Mesendoderm (in vitro differentiated cells): ENCODE measurements at regions not wholly inside any gene's neighbourhood (a gene's known extent, or its start where the extent isn't known, plus 50 kb on each side); places are given as distances from the start of the nearest gene placed in this dataset.
A peak's percentile ranks its signal among the peaks of the same experiment; 100 is the strongest.

Experiments used
- DNase-seq: peaks from one replicate; pipeline ENCODE4 v3.0.0; 2013
- H2AK5ac ChIP-seq: 2 replicates; pipeline ENCODE4 v1.6.1; 2013; ENCODE audit warnings: low read length, inconsistent platforms
- H2BK120ac ChIP-seq: 2 replicates; pipeline ENCODE4 v1.6.1; 2013; ENCODE audit warnings: low read depth, mild to moderate bottlenecking, low read length, moderate library complexity, mixed read lengths
- H2BK15ac ChIP-seq: replicated peaks from 2 replicates; pipeline ENCODE4 v1.6.1; 2013; ENCODE audit warnings: low read depth, mild to moderate bottlenecking, moderate library complexity
- H2BK5ac ChIP-seq: 2 replicates; pipeline ENCODE4 v1.6.1; 2013; ENCODE audit warnings: low read length, inconsistent platforms
- H3K18ac ChIP-seq: 2 replicates; pipeline ENCODE4 v1.6.1; 2013; ENCODE audit warnings: mild to moderate bottlenecking, low read length, mixed read lengths
- H3K23ac ChIP-seq: one replicate; pipeline ENCODE4 v1.6.1; 2013; ENCODE audit warnings: low read length
- H3K27ac ChIP-seq: 2 replicates; pipeline ENCODE4 v1.5.1; 2013; ENCODE audit warnings: low read depth, mild to moderate bottlenecking, inconsistent platforms, low read length, moderate library complexity
- H3K27me3 ChIP-seq: 2 replicates; pipeline ENCODE4 v1.6.1; 2013; ENCODE audit warnings: low read length, control low read depth, mild to moderate bottlenecking, inconsistent platforms; ENCODE audit not compliant: insufficient read depth, poor library complexity
- H3K36me3 ChIP-seq: 2 replicates; pipeline ENCODE4 v1.6.1; 2013; ENCODE audit warnings: low read length, inconsistent platforms; ENCODE audit not compliant: control insufficient read depth, insufficient read depth
- H3K4ac ChIP-seq: one replicate; pipeline ENCODE4 v1.6.1; 2013; ENCODE audit warnings: low read depth, mild to moderate bottlenecking, low read length, moderate library complexity
- H3K4me1 ChIP-seq: 2 replicates; pipeline ENCODE4 v1.6.1; 2013; ENCODE audit warnings: low read depth, low read length, inconsistent platforms; ENCODE audit not compliant: control insufficient read depth
- H3K4me2 ChIP-seq: 2 replicates; pipeline ENCODE4 v1.6.1; 2013; ENCODE audit warnings: low read length
- H3K4me3 ChIP-seq: 2 replicates; pipeline ENCODE4 v1.5.1; 2013; ENCODE audit warnings: mild to moderate bottlenecking, low read length
- H3K56ac ChIP-seq: one replicate; pipeline ENCODE4 v1.6.1; 2013; ENCODE audit warnings: low read length
- H3K79me1 ChIP-seq: 2 replicates; pipeline ENCODE4 v1.6.1; 2013; ENCODE audit warnings: low read length, inconsistent platforms
- H3K79me2 ChIP-seq: 2 replicates; pipeline ENCODE4 v1.6.1; 2013; ENCODE audit warnings: mild to moderate bottlenecking, low read length; ENCODE audit not compliant: control insufficient read depth, insufficient read depth
- H3K9ac ChIP-seq: 2 replicates; pipeline ENCODE4 v1.6.1; 2013; ENCODE audit warnings: low read length, inconsistent platforms
- H4K5ac ChIP-seq: one replicate; pipeline ENCODE4 v1.6.1; 2013; ENCODE audit warnings: low read length
- H4K8ac ChIP-seq: one replicate; pipeline ENCODE4 v1.6.1; 2013; ENCODE audit warnings: low read depth, mild to moderate bottlenecking, control low read depth, low read length, moderate library complexity
- WGBS: extraction: QIAGEN DNeasy Blood & Tissue Kit; methylation state at CpG from one replicate; pipeline ENCODE4 v1.1.7; 2013; ENCODE audit warnings: low lambda C conversion rate, missing lambda C conversion rate; ENCODE audit not compliant: insufficient coverage; ENCODE audit errors: extremely low coverage; 5-methylcytosine and 5-hydroxymethylcytosine counted together

DNA sequence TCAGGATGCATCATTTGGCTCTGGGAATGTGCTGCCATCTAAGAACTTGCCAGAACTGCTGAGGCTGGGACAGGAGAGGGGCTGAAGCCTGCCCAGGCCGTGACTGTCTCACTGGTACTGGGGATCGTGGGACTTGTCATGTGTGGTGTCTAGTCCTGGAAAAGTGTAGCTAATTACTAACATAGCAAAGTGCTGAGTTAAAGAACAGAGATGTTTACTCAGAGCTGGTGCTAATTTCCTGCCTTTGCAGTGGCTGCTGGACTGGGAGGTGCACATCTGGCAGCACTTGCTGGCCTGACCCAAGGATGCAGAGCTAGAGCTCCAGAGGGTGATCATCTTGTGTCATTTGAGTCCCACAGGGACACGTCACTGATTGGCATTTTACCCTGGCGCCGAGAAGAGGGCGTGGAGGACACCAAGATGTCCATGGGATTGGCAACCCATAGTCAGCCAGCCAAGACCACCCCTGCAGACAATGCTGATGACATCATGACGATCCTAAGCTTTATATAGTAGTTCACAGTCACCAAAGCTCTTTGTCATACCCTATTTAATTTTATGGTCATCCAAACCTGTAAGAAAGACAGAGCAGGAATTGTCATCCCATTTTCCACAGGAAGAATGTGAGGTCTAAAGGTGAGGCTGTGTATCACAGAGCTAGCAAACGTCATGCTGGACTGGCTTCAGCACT is 110.1 kb upstream of the SLC44A3 start:
- DNase-seq: no peak

DNA sequence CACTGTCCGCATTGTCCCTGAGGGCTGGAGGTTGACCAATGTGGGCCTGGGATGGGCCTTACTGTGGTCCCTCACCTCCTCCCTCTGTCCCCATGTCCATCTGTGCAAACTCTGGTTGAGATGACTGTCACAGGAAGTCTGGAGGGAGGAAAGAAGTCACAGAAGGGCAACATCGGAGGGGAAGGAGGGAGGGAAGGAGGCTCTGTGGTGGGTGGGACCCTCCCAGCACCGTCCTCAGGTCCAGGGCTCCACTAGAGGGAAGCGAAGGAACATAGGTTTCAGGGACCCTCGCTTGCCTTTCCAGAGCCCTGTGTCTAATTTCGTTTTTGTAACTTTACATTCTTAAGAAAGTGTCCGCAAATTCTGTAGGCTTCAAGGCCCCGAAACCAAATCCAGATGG is 111.3 kb upstream of the SLC44A3 start:
- Histone ChIP-seq H3K79me1 (no peaks in the 10 kb centered on the region), H2AK5ac (no peak overlapping the region), H3K36me3 (no peaks in the 10 kb centered on the region), H3K4ac (peak overlapping the region; percentile 59), H3K4me3 (no peak overlapping the region), H3K9ac (no peak overlapping the region), H3K27me3 (no peaks in the 10 kb centered on the region), H3K18ac (peak overlapping the region; percentile 1), H3K79me2 (no peaks in the 10 kb centered on the region), H3K23ac (no peak overlapping the region), H4K8ac (no peak overlapping the region), H2BK120ac (no peak overlapping the region), H3K56ac (no peak overlapping the region), H2BK15ac (no peak overlapping the region), H3K4me2 (no peak overlapping the region), H4K5ac (no peak overlapping the region), H3K27ac (no peak overlapping the region), H2BK5ac (no peak overlapping the region), H3K4me1 (no peaks in the 10 kb centered on the region)
- DNase-seq: peak; percentile 23
- no CpG with 5 or more reads among the region's 8 CpGs for WGBS

More for the DNA sequence above, 110.1 kb upstream of the SLC44A3 start:
- Histone ChIP-seq H3K79me1 (no peaks in the 10 kb centered on the region), H3K23ac (no peak overlapping the region), H3K4ac (no peak overlapping the region), H2BK5ac (no peak overlapping the region), H4K8ac (no peak overlapping the region), H3K4me2 (no peak overlapping the region), H3K4me1 (no peaks in the 10 kb centered on the region), H3K36me3 (no peaks in the 10 kb centered on the region), H3K27me3 (no peaks in the 10 kb centered on the region), H2AK5ac (no peak overlapping the region), H3K27ac (no peak overlapping the region), H2BK15ac (no peak overlapping the region), H4K5ac (no peak overlapping the region), H3K9ac (no peak overlapping the region), H3K56ac (no peak overlapping the region), H3K79me2 (no peaks in the 10 kb centered on the region), H3K4me3 (no peak overlapping the region), H3K18ac (no peak overlapping the region), H2BK120ac (no peak overlapping the region)
- WGBS: no CpG with 5 or more reads among the region's 8 CpGs

- H3K9ac ChIP-seq: no peak overlapping the region
- no peak overlapping the region for H2BK5ac ChIP-seq
- H3K36me3 ChIP-seq: no peaks in the 10 kb centered on the region
- H3K79me2 ChIP-seq: no peaks in the 10 kb centered on the region
- H2BK15ac ChIP-seq: peak overlapping the region; percentile 4
- H3K56ac ChIP-seq: peak overlapping the region; percentile 35
- H2AK5ac ChIP-seq: no peak overlapping the region
- no peak overlapping the region for H4K8ac ChIP-seq
- no CpG with 5 or more reads among the region's 2 CpGs for WGBS
- no peak overlapping the region for H3K4me3 ChIP-seq
- no peaks in the 10 kb centered on the region for H3K4me1 ChIP-seq
- H3K23ac ChIP-seq: no peak overlapping the region
- H3K4ac ChIP-seq: peak overlapping the region; percentile 59
- DNase-seq: no peak
- H3K79me1 ChIP-seq: no peaks in the 10 kb centered on the region
- no peak overlapping the region for H3K4me2 ChIP-seq
- H3K27me3 ChIP-seq: no peaks in the 10 kb centered on the region
- H3K18ac ChIP-seq: peak overlapping the region; percentile 1
- H4K5ac ChIP-seq: no peak overlapping the region
- H3K27ac ChIP-seq: no peak overlapping the region
- no peak overlapping the region for H2BK120ac ChIP-seq
These were observed 111.9 kb upstream of the SLC44A3 start for GRCh38 chr1:94708299-94708685.

DNA sequence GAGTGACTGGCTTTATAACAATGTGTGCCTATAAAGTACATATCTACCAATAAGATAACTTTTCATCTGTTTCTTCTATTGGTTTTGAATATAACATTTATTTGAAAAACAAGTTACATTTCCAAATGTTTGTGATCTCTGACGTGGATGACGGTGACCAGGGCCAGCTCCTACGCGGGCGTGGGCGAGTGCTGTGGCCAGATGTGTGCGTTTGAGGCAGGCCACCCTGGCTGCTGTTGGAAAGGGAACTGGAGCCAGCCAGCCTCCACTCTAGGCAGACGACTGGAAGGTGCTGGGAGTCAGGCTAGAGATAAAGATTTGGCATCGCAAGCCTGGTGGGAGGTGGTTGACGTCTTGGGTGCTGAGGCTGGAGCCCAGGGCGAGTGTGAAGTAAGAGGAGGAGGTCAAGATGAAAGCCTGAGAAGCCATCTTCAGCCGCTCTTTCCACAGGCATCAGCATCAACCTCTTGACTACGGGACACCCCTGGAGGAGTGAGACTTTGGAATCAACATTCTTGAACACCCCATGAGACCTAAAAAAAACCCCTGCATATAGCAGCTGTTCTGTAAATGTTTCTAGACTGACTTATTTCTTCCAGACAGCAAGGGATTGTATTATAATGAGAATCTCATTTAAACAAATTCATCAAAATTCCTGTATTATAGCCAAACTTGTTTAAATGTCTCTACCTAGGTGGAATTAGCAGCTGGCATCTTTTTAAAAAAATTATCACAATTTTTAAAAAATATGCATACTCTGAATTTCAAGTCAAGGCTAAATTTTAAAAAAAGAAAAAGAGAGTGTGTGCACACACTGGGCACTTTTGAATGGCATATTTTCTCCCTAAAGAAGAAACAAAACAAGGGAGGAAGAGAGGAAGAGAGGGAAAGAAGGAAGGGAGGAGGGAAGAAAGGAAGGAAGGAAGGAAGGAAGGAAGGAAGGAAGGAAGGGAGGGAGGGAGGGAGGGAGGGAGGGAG is 112.5 kb upstream of the SLC44A3 start:
- H2BK120ac ChIP-seq: no peak overlapping the region
- H2BK15ac ChIP-seq: no peak overlapping the region
- no peaks in the 10 kb centered on the region for H3K36me3 ChIP-seq
- H3K18ac ChIP-seq: no peak overlapping the region
- H2BK5ac ChIP-seq: no peak overlapping the region
- H3K9ac ChIP-seq: no peak overlapping the region
- no peak overlapping the region for H3K23ac ChIP-seq
- no peak overlapping the region for H4K5ac ChIP-seq
- H3K27me3 ChIP-seq: no peaks in the 10 kb centered on the region
- no CpG with 5 or more reads among the region's 13 CpGs for WGBS
- H3K56ac ChIP-seq: no peak overlapping the region
- no peak overlapping the region for H3K27ac ChIP-seq
- no peak overlapping the region for H3K4ac ChIP-seq
- no peak overlapping the region for H3K4me2 ChIP-seq
- no peaks in the 10 kb centered on the region for H3K4me1 ChIP-seq
- no peak overlapping the region for H4K8ac ChIP-seq
- no peaks in the 10 kb centered on the region for H3K79me1 ChIP-seq
- H3K79me2 ChIP-seq: no peaks in the 10 kb centered on the region
- no peak overlapping the region for H3K4me3 ChIP-seq
- H2AK5ac ChIP-seq: no peak overlapping the region
- peak; percentile 47 for DNase-seq

DNA sequence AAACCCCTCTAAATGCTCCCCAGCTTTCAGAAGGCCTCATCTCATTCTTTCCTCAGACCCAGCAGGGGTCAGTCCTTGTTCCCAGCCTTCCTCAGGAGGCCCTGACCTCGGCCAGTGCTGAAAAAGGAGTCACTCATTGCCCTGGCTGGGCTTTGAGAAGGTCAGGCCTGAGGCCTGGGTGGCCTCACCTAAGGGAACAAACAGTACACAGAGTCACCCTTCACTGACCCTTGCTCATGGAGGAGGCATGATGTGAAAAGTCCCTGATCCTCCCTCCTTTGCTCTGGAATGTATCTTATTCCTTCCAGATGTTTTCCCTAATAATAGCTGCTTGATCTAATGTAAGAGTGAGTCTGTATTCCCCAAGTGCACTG is 117.7 kb upstream of the SLC44A3 start:
- Histone ChIP-seq H3K23ac (no peak overlapping the region), H4K8ac (no peak overlapping the region), H3K27ac (peak overlapping the region; percentile 16), H2AK5ac (peak overlapping the region; percentile 41), H3K4ac (no peak overlapping the region), H3K4me1 (peaks cover 6% of the 10 kb centered on the region), H3K56ac (peak overlapping the region; percentile 49), H3K36me3 (no peaks in the 10 kb centered on the region), H2BK5ac (no peak overlapping the region), H2BK15ac (no peak overlapping the region), H3K79me1 (no peaks in the 10 kb centered on the region), H4K5ac (peak overlapping the region; percentile 25), H3K4me2 (no peak overlapping the region), H3K27me3 (no peaks in the 10 kb centered on the region), H3K18ac (no peak overlapping the region), H2BK120ac (no peak overlapping the region), H3K79me2 (no peaks in the 10 kb centered on the region), H3K9ac (peak overlapping the region; percentile 13), H3K4me3 (no peak overlapping the region)
- WGBS: no CpG with 5 or more reads among the region's 1 CpG
- no peak for DNase-seq
